GOT3 (cell line): ENCODE measurements at regions not wholly inside any gene's neighbourhood (a gene's known extent, or its start where the extent isn't known, plus 50 kb on each side); places are given as distances from the start of the nearest gene placed in this dataset.

Source experiments
- DNase-seq: peaks from one replicate; lab custom pipeline; 2025; ENCODE audit warnings: mixed read lengths; lab: John Stamatoyannopoulos, UW

- DNase-seq = no peak
These were observed 1239.7 kb downstream of the C4orf33 start for GRCh38 chr4:130335417-130336194.

DNA sequence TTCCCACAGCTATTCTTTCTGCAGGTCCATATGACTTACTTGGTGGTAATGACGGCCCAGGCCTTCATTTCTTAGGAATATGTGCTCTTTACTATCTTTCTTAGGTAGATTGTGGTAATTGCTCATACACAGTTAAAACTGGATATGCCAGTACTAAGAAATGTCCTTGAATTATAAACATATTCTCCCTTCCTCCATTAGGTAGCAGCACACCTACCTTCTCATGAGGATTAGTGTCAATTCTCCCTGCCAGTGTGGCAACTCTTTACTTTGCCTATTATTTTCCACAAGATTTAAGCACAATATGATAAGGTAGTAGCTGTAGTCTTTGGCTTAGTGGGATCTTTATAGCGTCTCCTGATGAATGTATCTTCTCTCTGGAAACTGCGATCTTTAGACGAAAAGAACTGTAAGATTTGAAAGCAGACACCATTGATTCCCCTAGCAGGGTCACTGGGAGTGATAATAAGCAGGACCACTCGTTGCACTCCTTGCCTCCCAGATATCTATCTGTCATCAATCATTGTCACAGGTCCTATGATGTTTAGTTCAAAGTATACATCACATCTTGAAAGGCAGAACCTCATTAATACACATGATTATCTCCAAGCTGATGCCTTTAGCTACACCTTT lies 1240.7 kb downstream of the C4orf33 start:
- DNase-seq = no peak

- no peak for DNase-seq
These were observed 1242.9 kb downstream of the C4orf33 start for GRCh38 chr4:130338851-130339250.

- no peak for DNase-seq
These were observed 1253.8 kb downstream of the C4orf33 start for GRCh38 chr4:130349745-130350144.

GRCh38 chr4:130356873-130357272 lies 1260.9 kb downstream of the C4orf33 start:
- no peak for DNase-seq

DNA sequence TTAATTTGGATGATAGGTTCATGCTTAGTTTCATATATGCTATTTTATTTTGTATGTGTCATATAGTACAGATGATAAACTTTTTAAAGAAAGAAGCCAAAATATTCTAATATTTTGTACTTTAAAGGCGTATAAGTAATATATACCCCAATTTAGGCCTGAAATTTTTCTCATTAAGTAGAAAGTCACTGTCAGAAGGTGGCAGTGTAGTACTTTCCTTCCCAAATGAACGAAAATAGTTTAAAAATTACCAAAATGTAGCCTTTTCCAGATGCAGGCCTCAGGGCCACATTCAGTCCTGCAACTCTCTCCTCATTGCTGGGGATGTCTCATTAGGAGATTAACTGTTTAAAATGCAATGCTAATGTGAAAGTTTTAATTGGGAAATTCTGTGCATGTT lies 1263.6 kb downstream of the C4orf33 start:
- no peak for DNase-seq

DNA sequence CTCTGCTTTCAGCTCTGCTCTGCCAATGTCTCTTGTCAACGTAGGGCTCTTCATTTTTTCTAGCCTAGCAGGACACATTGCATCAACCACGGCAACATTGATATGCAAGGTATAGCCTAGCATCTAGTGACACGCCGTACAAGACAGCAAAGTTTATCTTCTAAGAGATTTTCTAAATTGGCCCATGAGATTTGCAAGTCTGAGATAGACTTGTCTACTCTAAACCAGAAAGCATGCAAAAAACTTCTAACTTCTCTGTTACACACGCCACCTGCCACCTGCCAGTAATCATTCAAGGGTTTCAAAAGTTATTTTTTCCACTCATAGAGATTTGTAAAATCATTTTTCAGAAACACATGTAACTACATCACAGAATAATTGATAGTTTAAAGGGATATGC lies 1265.7 kb downstream of the C4orf33 start:
- DNase-seq = no peak

- DNase-seq = no peak
These were observed 1272.7 kb downstream of the C4orf33 start for GRCh38 chr4:130368668-130369067.

- DNase-seq = no peak
These were observed 1297.3 kb downstream of the C4orf33 start for GRCh38 chr4:130393231-130393630.

DNA sequence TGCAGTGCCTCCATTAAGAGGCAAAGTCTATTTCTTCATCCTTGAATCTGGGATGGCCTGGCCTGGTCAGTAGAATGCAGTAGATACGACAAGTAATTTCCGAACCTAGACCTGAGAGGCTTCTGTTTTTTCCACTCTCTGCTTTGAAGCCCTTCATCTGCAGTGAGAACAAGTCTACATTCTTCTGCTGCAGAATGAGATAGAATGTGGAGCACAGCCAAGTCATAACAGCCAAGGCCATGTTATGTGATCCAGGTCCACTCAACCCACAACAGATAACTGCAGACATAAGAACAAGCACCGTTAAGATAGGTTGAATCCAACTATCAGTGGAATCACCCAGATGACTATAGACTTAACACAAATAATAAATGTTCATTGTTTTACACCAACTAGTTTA lies 1297.7 kb downstream of the C4orf33 start:
- no peak for DNase-seq

DNA sequence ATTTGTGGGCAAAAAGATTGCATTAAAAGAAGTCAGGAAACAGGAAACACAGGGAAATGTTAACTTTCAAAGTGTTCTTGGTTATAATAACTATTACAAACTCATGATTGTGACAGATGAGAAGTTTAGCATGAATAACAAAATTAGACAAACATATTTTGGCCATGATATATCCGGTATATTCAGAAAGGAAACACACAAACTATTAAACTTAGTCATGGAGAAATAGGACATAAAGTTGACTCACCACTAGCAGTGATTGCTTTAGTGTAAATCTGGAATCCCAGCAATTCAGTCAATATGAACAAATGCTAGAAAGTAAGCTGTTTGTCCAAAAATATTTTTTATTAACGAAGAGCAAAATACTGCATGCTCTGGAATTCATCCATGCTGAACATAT lies 1299.9 kb downstream of the C4orf33 start:
- no peak for DNase-seq

GRCh38 chr4:130403221-130403620 lies 1307.3 kb downstream of the C4orf33 start:
- DNase-seq = no peak

DNA sequence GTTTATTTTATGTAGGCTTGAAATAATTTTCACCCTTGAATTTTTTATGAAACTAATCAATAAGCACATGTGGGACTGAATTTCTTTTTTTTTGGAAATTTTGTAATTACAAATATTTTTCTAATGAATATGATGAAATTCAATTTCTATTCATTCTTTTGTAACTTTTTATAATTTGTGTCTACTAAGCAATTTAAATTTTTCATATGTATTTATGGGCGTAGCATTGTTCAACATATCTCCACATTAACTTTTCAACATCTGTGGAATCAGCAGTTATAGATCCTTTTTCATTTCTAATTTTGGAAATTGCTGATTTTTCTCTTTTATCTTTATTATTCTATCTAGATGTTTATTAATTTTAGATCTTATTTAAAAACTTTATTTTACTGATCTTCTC lies 1320.3 kb downstream of the C4orf33 start:
- DNase-seq = no peak

DNA sequence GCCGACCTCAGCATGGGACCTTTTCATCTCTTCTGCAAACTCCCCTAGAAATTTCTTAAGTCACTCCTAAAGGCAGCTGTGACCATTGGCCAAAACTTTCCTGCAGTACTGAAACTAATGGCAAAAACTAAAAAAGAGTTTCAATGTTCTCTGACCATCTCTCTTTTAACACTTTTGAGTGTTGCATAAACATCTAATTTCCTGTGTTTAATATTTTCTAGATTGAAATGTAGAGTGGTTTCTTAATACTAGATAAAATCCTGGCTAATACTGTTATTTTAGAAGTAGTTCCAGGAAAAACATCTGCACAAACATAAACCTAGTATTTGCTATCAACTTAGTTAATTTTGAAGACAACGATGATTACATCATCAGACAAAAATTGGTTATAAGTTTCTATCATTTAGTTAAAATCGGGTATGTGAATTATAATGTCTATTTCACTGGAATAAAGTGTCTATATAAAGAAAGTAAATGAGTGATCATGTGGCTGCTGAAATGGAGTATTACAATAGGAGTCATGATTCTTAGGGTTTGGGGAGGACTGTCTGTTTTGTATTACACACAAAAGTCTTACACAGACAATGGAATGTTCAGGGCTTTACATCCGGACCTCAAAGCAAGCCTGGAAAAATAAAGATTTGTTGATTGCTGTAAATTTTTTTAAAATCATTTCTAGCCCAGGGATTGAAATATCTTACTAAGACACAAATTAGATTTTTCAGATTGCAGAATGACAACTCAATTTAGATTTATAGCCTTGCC lies 1323.4 kb downstream of the C4orf33 start:
- no peak for DNase-seq

- no peak for DNase-seq
These were observed 1326.3 kb downstream of the C4orf33 start for GRCh38 chr4:130422261-130422660.

DNA sequence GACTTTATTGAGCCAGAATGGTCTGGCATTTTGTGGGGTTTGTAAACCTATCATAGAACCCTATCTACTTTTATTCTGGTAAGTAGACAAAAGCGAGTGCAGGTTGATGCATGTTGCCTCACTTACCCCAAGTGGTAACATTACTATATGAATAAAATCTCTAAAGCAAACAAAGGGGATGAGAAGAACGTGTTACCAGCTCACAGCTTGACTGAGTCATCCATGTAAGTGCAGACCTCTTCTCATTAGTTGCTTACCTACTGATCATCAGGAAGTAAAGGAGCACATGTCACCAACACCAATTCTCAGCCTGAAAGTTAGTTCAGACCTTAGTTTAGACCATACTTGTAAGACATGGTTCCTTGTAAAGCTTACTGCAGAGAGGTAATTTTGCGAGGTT lies 1328.3 kb downstream of the C4orf33 start:
- DNase-seq = no peak

DNA sequence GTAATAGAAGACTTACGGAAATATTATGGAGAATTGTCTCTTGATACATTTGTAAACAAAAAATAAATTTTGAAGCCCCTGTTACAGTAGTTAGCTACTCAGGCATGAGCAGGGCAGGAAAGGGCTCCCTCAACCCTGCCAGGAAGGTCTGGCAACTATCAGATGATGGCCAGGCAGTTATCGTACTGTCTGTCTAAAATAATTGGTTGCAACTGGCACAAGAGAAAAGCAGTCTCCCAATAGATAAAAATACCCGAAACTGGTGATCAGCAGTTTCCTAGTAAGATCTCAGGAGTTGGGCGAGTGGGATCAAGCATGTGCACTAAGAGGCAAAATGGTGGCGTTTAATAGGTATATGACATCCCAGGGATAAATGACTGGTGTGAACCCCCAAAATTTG lies 1336.3 kb downstream of the C4orf33 start:
- DNase-seq = no peak

- no peak for DNase-seq
These were observed 1353.8 kb downstream of the C4orf33 start for GRCh38 chr4:130449741-130450140.

- DNase-seq = no peak
These were observed 1372.4 kb downstream of the C4orf33 start for GRCh38 chr4:130468340-130468739.

- DNase-seq = no peak
These were observed 1382.5 kb downstream of the C4orf33 start for GRCh38 chr4:130478406-130478805.

- DNase-seq = no peak
These were observed 1383.1 kb downstream of the C4orf33 start for GRCh38 chr4:130479020-130479419.

GRCh38 chr4:130479674-130480073 lies 1383.7 kb downstream of the C4orf33 start:
- DNase-seq = no peak

DNA sequence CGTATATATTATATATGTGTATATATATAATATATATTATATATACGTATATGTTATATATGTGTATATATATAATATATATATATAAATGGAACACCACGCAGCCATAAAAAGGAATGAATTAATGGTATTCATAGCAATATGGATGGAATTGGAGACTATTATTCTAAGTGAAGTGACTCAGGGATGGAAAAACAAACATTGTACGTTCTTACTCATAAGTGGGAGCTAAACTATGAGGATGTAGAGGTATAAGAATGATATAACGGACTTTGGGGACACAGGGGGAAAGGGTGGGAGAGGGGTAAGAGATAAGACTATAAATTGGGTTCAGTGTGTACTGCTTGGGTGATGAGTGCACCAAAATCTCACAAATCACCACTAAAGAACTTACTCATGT lies 1388.9 kb downstream of the C4orf33 start:
- DNase-seq = no peak
